ENCODE measurements at regions not wholly inside any gene's neighbourhood (a gene's known extent, or its start where the extent isn't known, plus 50 kb on each side); places are given as distances from the start of the nearest gene placed in this dataset.

GRCh38 chr21:38997051-38997842, 186.0 kb downstream of the PSMG1 start:
- DNase-seq = no peak

GRCh38 chr21:38996355-38996754, 186.9 kb downstream of the PSMG1 start:
- no peak for DNase-seq

- DNase-seq = no peak
Measured at GRCh38 chr21:38995731-38996130, 187.5 kb downstream of the PSMG1 start.

GRCh38 chr21:38995071-38995669, 188.1 kb downstream of the PSMG1 start:
- no peak for DNase-seq

- DNase-seq = no peak
Measured at GRCh38 chr21:38994042-38994441, 188.3 kb downstream of the ETS2 start.

- no peak for DNase-seq
Measured at GRCh38 chr21:38993561-38993960, 187.8 kb downstream of the ETS2 start.

- peak; percentile 52 for DNase-seq
Measured at GRCh38 chr21:38992737-38993136, 187.0 kb downstream of the ETS2 start.

GRCh38 chr21:38990424-38990794, 184.7 kb downstream of the ETS2 start:
- DNase-seq = peak; percentile 53

GRCh38 chr21:38989745-38990423, 184.2 kb downstream of the ETS2 start:
- no peak for DNase-seq

- no peak for DNase-seq
Measured at GRCh38 chr21:38989379-38989744, 183.6 kb downstream of the ETS2 start.

- DNase-seq = no peak
Measured at GRCh38 chr21:38988509-38989378, 183.0 kb downstream of the ETS2 start.

GRCh38 chr21:38987633-38988508, 182.1 kb downstream of the ETS2 start:
- no peak for DNase-seq

GRCh38 chr21:38986806-38987632, 181.3 kb downstream of the ETS2 start:
- no peak for DNase-seq

GRCh38 chr21:38986406-38986805, 180.7 kb downstream of the ETS2 start:
- DNase-seq = no peak

- peak; percentile 85 for DNase-seq
Measured at GRCh38 chr21:38985568-38986378, 180.0 kb downstream of the ETS2 start.

- peak; percentile 66 for DNase-seq
Measured at GRCh38 chr21:38984982-38985567, 179.3 kb downstream of the ETS2 start.

GRCh38 chr21:38984568-38984967, 178.8 kb downstream of the ETS2 start:
- no peak for DNase-seq

- DNase-seq = no peak
Measured at GRCh38 chr21:38983560-38983959, 177.8 kb downstream of the ETS2 start.

GRCh38 chr21:38982804-38983203, 177.1 kb downstream of the ETS2 start:
- DNase-seq = no peak

GRCh38 chr21:38982096-38982495, 176.4 kb downstream of the ETS2 start:
- DNase-seq = no peak
